ENCODE measurements at regions not wholly inside any gene's neighbourhood (a gene's known extent, or its start where the extent isn't known, plus 50 kb on each side); places are given as distances from the start of the nearest gene placed in this dataset.

DNA sequence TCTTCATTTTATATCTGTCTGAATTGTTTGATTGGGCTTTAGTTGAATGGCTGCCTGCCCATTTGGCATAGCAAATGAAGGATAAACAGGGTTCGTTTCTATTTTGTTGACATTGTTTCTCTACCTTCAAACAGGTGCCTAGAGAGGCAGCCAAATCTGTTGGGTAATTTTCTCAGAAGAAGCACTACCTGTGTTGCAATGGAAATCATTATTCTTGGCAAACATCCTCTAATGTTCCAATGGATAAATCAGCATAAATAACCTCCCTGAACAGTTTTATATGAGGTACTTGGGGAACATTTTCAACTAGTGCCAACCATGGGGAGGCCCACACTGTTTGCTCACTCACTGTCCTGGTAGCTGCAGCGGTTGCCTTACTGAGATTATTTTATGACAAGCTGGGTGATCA, 64.4 kb upstream of the PLPP4 start:
- Histone ChIP-seq H3K4me2 (no peak overlapping the region), H3K36me3 (ENCODE audit: low read depth) (no peaks in the 10 kb centered on the region), H2AFZ (no peak overlapping the region), H3K4me3 (no peak overlapping the region), H4K20me1 (ENCODE audit: insufficient read depth) (no peaks in the 10 kb centered on the region), H3K9me3 (ENCODE audit: insufficient read depth, low read depth) (no peaks in the 10 kb centered on the region), H3K27me3 (ENCODE audit: insufficient read depth, low read depth) (no peaks in the 10 kb centered on the region), H3F3A (ENCODE audit: insufficient read depth, low read depth) (no peaks in the 10 kb centered on the region), H3K4me1 (replicated peaks; ENCODE audit: insufficient read depth) (no peaks in the 10 kb centered on the region), H3K27ac (no peak overlapping the region), H3K9me2 (ENCODE audit: insufficient read depth) (no peaks in the 10 kb centered on the region), H3K79me2 (ENCODE audit: low read depth) (no peaks in the 10 kb centered on the region)
- POLR2A ChIA-PET (ENCODE audit: unreplicated experiment) = no interaction called here
- no peak for DNase-seq
- BruUV-seq (replicated peaks) = no TSS peak
- TF ChIP-seq, protein P1, sequence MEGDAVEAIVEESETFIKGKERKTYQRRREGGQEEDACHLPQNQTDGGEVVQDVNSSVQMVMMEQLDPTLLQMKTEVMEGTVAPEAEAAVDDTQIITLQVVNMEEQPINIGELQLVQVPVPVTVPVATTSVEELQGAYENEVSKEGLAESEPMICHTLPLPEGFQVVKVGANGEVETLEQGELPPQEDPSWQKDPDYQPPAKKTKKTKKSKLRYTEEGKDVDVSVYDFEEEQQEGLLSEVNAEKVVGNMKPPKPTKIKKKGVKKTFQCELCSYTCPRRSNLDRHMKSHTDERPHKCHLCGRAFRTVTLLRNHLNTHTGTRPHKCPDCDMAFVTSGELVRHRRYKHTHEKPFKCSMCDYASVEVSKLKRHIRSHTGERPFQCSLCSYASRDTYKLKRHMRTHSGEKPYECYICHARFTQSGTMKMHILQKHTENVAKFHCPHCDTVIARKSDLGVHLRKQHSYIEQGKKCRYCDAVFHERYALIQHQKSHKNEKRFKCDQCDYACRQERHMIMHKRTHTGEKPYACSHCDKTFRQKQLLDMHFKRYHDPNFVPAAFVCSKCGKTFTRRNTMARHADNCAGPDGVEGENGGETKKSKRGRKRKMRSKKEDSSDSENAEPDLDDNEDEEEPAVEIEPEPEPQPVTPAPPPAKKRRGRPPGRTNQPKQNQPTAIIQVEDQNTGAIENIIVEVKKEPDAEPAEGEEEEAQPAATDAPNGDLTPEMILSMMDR (conservative IDR thresholded peaks at IDR 0.05) = no peak
- TF ChIP-seq EZH2 (IDR thresholded peaks at IDR 0.05; ENCODE audit: low read depth) = no peak
- intact Hi-C loops (cut with micrococcal nuclease; ENCODE audit: unreplicated experiment) = no loop called here
- CTCF ChIA-PET = no interaction called here

DNA sequence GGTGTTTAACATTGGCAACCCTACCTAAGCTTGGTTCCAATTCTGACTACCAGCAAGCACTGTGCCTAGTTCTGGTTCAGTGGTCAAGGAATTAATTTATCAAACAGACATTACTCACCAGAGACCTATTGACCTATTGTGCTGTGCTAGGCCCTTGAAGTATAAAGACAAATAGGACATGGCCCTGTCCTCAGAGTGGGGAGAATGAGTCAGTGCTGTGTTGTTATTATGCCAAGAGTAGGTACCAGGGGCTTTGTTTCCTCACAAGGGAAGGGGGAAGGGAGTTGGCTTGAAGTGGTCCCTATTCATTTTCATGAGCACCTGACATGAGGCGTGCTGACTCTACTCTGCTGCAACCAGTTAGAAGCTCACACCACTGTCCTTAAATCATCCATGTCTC, 62.6 kb upstream of the PLPP4 start:
- no peak overlapping the region for H3K27ac ChIP-seq
- H2AFZ ChIP-seq = no peak overlapping the region
- no peaks in the 10 kb centered on the region for H3K4me1 ChIP-seq (replicated peaks; ENCODE audit: insufficient read depth)
- H3K79me2 ChIP-seq (ENCODE audit: low read depth) = no peaks in the 10 kb centered on the region
- no peak overlapping the region for H3K4me2 ChIP-seq
- no peaks in the 10 kb centered on the region for H4K20me1 ChIP-seq (ENCODE audit: insufficient read depth)
- ChIA-PET CTCF (no interaction called here), POLR2A (ENCODE audit: unreplicated experiment) (no interaction called here)
- H3K9me2 ChIP-seq (ENCODE audit: insufficient read depth) = no peaks in the 10 kb centered on the region
- H3K4me3 ChIP-seq = no peak overlapping the region
- H3K27me3 ChIP-seq (ENCODE audit: insufficient read depth, low read depth) = no peaks in the 10 kb centered on the region
- TF ChIP-seq, protein P1 (conservative IDR thresholded peaks at IDR 0.05) = no peak
- TF ChIP-seq EZH2 (IDR thresholded peaks at IDR 0.05; ENCODE audit: low read depth) = no peak
- no peaks in the 10 kb centered on the region for H3F3A ChIP-seq (ENCODE audit: insufficient read depth, low read depth)
- DNase-seq = no peak
- H3K9me3 ChIP-seq (ENCODE audit: insufficient read depth, low read depth) = no peaks in the 10 kb centered on the region
- no TSS peak for BruUV-seq (replicated peaks)
- intact Hi-C loops (cut with micrococcal nuclease; ENCODE audit: unreplicated experiment) = no loop called here
- H3K36me3 ChIP-seq (ENCODE audit: low read depth) = no peaks in the 10 kb centered on the region

DNA sequence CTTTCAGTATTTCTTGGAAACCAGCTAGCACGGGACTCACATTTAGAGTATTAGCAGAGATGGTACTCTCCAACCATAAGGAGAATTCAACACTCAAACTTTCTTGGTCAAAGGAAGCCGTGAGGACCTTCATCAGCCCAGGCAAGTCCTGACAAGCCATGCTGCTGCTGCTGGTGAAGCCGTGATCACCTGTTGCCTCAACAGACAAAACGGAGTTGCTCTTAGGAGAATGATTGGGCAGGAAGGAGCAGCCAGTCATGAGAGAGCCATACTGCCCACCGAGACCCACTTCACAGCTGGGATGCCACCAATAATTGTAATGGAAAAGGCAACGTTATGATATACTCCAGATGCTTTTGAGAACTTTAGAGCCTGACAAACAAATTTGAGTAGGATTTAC, 60.8 kb upstream of the PLPP4 start:
- Histone ChIP-seq H3K4me1 (replicated peaks; ENCODE audit: insufficient read depth) (no peaks in the 10 kb centered on the region), H3F3A (ENCODE audit: insufficient read depth, low read depth) (no peaks in the 10 kb centered on the region), H3K27me3 (ENCODE audit: insufficient read depth, low read depth) (no peaks in the 10 kb centered on the region), H3K79me2 (ENCODE audit: low read depth) (no peaks in the 10 kb centered on the region), H3K4me3 (no peak overlapping the region), H3K9me3 (ENCODE audit: insufficient read depth, low read depth) (no peaks in the 10 kb centered on the region), H3K36me3 (ENCODE audit: low read depth) (no peaks in the 10 kb centered on the region), H3K9me2 (ENCODE audit: insufficient read depth) (no peaks in the 10 kb centered on the region), H3K27ac (no peak overlapping the region), H2AFZ (no peak overlapping the region), H3K4me2 (no peak overlapping the region), H4K20me1 (ENCODE audit: insufficient read depth) (no peaks in the 10 kb centered on the region)
- ChIA-PET CTCF (no interaction called here), POLR2A (ENCODE audit: unreplicated experiment) (no interaction called here)
- no peak for DNase-seq
- no peak for TF ChIP-seq EZH2 (IDR thresholded peaks at IDR 0.05; ENCODE audit: low read depth)
- TF ChIP-seq, protein P1 (conservative IDR thresholded peaks at IDR 0.05) = no peak
- intact Hi-C loops (cut with micrococcal nuclease; ENCODE audit: unreplicated experiment) = no loop called here
- BruUV-seq (replicated peaks) = no TSS peak
